Keratinocyte (primary cell): ENCODE measurements at regions not wholly inside any gene's neighbourhood (a gene's known extent, or its start where the extent isn't known, plus 50 kb on each side); places are given as distances from the start of the nearest gene placed in this dataset.

Experiments used
- DNase-seq: peaks from one replicate; pipeline ENCODE4 v3.0.0-alpha.2; 2011; ENCODE audit warnings: low read depth, missing footprints, low spot score
- FAIRE-seq: peaks from 2 replicates; lab custom pipeline; 2011; peaks lifted over from hg19 to GRCh38; lab: Jason Lieb, UNC
- H2AFZ ChIP-seq: 2 replicates; pipeline ENCODE4 v1.6.0; 2012; ENCODE audit warnings: low read length, control low read depth, inconsistent platforms; ENCODE audit not compliant: control insufficient read depth
- H3K27ac ChIP-seq: 2 replicates; pipeline ENCODE4 v1.5.1; 2011; ENCODE audit warnings: low read length; ENCODE audit not compliant: control insufficient read depth, insufficient read depth
- H3K27me3 ChIP-seq: 3 replicates; pipeline ENCODE4 v1.6.0; 2011; ENCODE audit warnings: low read length; ENCODE audit not compliant: control insufficient read depth, insufficient read depth; ENCODE audit errors: extremely low read depth
- H3K36me3 ChIP-seq, 2 experiments: 2 replicates in 1 of 2; 3 replicates in 1 of 2; pipeline ENCODE4 v1.5.1; 2011; ENCODE audit warnings: low read length in 2 of 2, mild to moderate bottlenecking in 1 of 2; ENCODE audit not compliant: control insufficient read depth in 2 of 2, insufficient read depth in 2 of 2; ENCODE audit errors: extremely low read depth in 1 of 2
- H3K4me1 ChIP-seq: 3 replicates; pipeline ENCODE4 v1.5.1; 2011; ENCODE audit warnings: low read length; ENCODE audit not compliant: control insufficient read depth, insufficient read depth; ENCODE audit errors: extremely low read depth
- H3K4me2 ChIP-seq: 3 replicates; pipeline ENCODE4 v1.6.0; 2011; ENCODE audit warnings: low read depth, low read length; ENCODE audit not compliant: control insufficient read depth, insufficient read depth; ENCODE audit errors: extremely low read depth
- H3K4me3 ChIP-seq, 3 experiments: fragments of 200-600 bp in 1 of 3; sonication (generic) in 1 of 3; 2 replicates in 2 of 3; 3 replicates in 1 of 3; pipeline ENCODE4 v1.5.1; 2011 to 2016; ENCODE audit warnings: low read length in 3 of 3, mild to moderate bottlenecking in 3 of 3, control low read depth in 2 of 3, inconsistent platforms in 1 of 3, low read depth in 1 of 3, mixed read lengths in 1 of 3, mixed run types in 1 of 3, moderate library complexity in 1 of 3; ENCODE audit not compliant: control insufficient read depth in 2 of 3, insufficient read depth in 2 of 3; ENCODE audit errors: extremely low read depth in 1 of 3
- H3K79me2 ChIP-seq: 2 replicates; pipeline ENCODE4 v1.6.0; 2012; ENCODE audit warnings: low read length; ENCODE audit not compliant: control insufficient read depth, insufficient read depth
- H3K9ac ChIP-seq: 3 replicates; pipeline ENCODE4 v1.6.0; 2011; ENCODE audit warnings: low read length; ENCODE audit not compliant: control insufficient read depth, insufficient read depth; ENCODE audit errors: extremely low read depth
- H3K9me1 ChIP-seq: 3 replicates; pipeline ENCODE4 v1.6.0; 2011; ENCODE audit warnings: low read length; ENCODE audit not compliant: control insufficient read depth, insufficient read depth; ENCODE audit errors: extremely low read depth
- H3K9me3 ChIP-seq: 2 replicates; pipeline ENCODE4 v1.5.1; 2012; ENCODE audit warnings: low read depth, low read length; ENCODE audit not compliant: control insufficient read depth
- H4K20me1 ChIP-seq: 3 replicates; pipeline ENCODE4 v1.6.0; 2011; ENCODE audit warnings: low read length; ENCODE audit not compliant: control insufficient read depth, insufficient read depth; ENCODE audit errors: extremely low read depth
- CTCF ChIP-seq, 3 experiments: IDR thresholded peaks in 1 of 3; conservative IDR thresholded peaks in 1 of 3; optimal IDR thresholded peaks in 1 of 3; 2 replicates in 2 of 3; 3 replicates in 1 of 3; pipeline versions ENCODE3 to v1.5.1; 2011; ENCODE audit warnings: low read length in 3 of 3, mild to moderate bottlenecking in 3 of 3, moderate library complexity in 2 of 3, control low read depth in 1 of 3, inconsistent platforms in 1 of 3; ENCODE audit not compliant: insufficient read depth in 2 of 3; ENCODE audit errors: extremely low read depth in 1 of 3
- EZH2 ChIP-seq: IDR thresholded peaks from one replicate; pipeline ENCODE4 v1.6.1; 2012; ENCODE audit warnings: inconsistent platforms, mild to moderate bottlenecking, low read length, moderate library complexity
- dilution Hi-C: fragments of 300-500 bp; cut with MboI; formaldehyde crosslinking; loops from one replicate; pipeline ENCODE4 v1.7.0; 2020; ENCODE audit warnings: low sequenced_read_pairs; ENCODE audit not compliant: extremely low pct_ligation_motif_present

GRCh38 chr13:106373989-106374572, 161.4 kb downstream of the EFNB2 start:
- Histone ChIP-seq H4K20me1 (no peaks in the 10 kb centered on the region), H3K9me1 (no peaks in the 10 kb centered on the region), H3K4me3 (no peak overlapping the region), H3K9me3 (peaks cover 1% of the 10 kb centered on the region), H3K4me2 (no peak overlapping the region), H3K36me3 (no peaks in the 10 kb centered on the region), H3K27me3 (no peaks in the 10 kb centered on the region), H3K9ac (no peak overlapping the region), H3K27ac (no peak overlapping the region), H3K79me2 (no peaks in the 10 kb centered on the region), H3K4me1 (peaks cover 31% of the 10 kb centered on the region), H2AFZ (no peak overlapping the region)
- DNase-seq (no peak), FAIRE-seq (no peak)
- dilution Hi-C loops, result no loop called here
- TF ChIP-seq EZH2, result no peak
- TF ChIP-seq CTCF (optimal IDR thresholded peaks at IDR 0.05 in 1 of 3, IDR thresholded peaks at IDR 0.05 in 1 of 3, conservative IDR thresholded peaks at IDR 0.05 in 1 of 3; ENCODE audit: extremely low read depth in 1 of 3, insufficient read depth in 2 of 3, low read length in 3 of 3), result no peak

- Histone ChIP-seq H3K9me3 (peaks cover 1% of the 10 kb centered on the region), H3K4me1 (peaks cover 26% of the 10 kb centered on the region), H4K20me1 (no peaks in the 10 kb centered on the region), H2AFZ (peak overlapping the region; percentile 61), H3K9ac (no peak overlapping the region), H3K27ac (no peak overlapping the region), H3K79me2 (no peaks in the 10 kb centered on the region), H3K9me1 (no peaks in the 10 kb centered on the region), H3K36me3 (no peaks in the 10 kb centered on the region), H3K4me2 (no peak overlapping the region), H3K4me3 (no peak overlapping the region), H3K27me3 (no peaks in the 10 kb centered on the region)
- dilution Hi-C loops, result no loop called here
- no peak for TF ChIP-seq CTCF (optimal IDR thresholded peaks at IDR 0.05 in 1 of 3, IDR thresholded peaks at IDR 0.05 in 1 of 3, conservative IDR thresholded peaks at IDR 0.05 in 1 of 3; ENCODE audit: extremely low read depth in 1 of 3, insufficient read depth in 2 of 3, low read length in 3 of 3)
- TF ChIP-seq EZH2, result no peak
- DNase-seq (no peak), FAIRE-seq (peak; percentile 60)
Observed at GRCh38 chr13:106373304-106373988, 162.0 kb downstream of the EFNB2 start.
